Dermis blood vessel endothelial cell (primary cell): ENCODE measurements at regions not wholly inside any gene's neighbourhood (a gene's known extent, or its start where the extent isn't known, plus 50 kb on each side); places are given as distances from the start of the nearest gene placed in this dataset.

ENCODE experiments used
- DNase-seq: peaks from one replicate; pipeline ENCODE4 v3.0.0; 2010

DNA sequence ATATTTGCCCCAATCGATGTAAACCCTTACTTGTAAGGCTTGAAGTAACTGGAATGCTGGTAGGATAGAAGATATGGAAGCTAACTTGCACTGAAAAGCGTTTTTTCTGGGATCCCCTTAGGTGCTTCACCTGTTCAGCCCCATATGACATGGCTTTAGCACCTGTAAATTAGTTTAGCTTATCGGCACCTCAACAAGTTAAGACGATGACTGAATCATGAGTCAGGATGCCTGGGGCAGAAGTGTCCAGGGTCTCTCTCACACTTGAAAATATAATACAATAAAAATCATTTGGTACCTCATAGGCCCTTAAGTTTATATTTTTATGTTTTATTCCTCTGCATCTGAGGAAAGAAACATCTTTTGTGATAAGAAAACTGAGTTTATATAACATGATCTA lies 409.2 kb upstream of the LRRC4C start:
- DNase-seq: no peak

DNA sequence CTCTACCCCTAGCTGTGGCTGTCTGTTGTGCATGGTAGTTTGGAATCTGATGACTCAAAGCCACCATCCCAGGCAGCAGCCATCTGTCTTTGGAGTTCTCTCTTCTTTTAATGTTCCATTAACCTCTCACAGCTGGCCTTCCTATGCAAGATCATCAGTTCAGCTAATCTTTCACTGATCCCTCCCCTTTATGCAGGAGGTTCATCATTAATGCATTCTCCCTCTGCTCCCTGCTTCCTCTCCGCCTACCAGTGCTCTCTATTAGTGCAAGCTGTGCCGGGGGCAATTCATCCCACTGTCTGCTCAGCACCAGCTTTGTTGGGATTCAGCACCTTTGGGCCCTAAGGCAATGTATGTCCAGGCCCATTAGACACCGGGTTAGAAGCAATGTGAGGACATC lies 413.0 kb upstream of the LRRC4C start:
- no peak for DNase-seq

DNA sequence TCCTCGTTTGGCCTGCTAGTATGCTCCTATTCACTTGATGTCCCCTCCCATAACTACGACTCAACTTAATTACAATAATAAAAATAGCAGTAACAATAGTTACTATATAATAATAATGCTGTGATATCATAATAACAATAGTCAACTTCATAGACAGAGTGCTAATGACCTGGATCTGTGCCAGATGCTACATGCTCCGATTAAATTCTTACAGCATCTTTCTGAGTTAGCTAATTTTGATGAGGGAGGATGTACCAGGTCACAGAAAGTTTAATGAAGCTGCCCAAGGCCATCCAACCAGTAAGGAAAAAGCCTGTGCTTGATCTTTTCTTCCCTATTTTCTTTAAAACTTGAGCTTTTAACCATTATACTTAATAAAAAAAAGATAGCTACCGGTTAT lies 413.4 kb upstream of the LRRC4C start:
- DNase-seq: no peak

DNA sequence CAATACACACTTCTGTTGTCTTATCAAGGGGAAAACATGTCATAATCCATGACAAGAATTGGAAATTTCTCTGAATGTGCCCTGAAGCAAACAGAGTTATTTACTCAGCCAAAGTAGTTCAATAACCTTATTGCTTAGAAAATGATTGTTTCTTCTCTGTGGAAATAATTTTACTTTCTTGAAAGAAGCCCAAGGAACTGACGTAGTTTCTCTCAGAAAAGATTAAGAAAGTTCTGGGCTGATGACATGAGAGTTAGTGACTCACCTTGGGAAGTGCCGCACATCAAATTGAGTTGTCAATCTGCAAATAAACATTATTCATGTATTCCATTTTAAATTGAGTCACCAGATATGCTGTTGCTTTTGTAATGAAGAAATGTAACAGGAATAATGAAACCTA lies 418.6 kb upstream of the LRRC4C start:
- no peak for DNase-seq

DNA sequence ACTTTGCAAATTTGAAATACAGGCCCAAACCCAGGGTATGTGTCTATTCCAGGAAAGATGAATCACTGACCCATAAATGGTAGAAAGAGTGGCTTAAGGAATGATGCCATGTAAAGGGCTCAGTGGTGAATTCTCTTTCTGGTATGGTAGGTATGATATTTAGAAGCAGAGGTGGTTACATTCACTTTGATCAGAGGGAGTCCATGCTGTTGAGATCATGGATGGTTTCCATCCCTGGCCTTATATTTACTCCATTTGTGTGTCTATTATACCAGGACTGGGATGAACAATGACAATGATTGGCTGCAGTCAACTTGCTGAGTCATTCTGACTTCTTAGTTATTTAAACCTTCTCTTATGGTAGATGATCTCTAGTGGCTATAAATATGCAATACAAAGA lies 419.8 kb upstream of the LRRC4C start:
- DNase-seq: no peak

DNA sequence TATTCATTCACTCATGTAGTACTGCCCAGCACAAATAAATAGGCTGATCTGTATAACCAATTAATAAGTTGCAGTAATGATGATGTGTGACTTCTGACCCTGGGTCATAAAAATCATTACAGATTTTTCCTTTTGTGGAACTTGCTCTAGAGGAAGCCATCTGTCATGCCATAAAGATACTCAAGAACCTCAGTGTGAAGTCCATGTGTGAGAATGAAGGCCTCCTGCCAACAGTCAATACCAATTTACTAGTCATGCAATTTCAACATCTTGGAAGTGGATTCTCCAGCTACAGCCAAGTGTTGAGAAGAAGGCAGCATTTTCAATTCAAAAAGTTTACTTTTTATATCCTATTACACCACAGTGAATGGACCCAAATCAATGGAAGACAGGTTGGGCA lies 435.6 kb upstream of the LRRC4C start:
- DNase-seq: no peak

DNA sequence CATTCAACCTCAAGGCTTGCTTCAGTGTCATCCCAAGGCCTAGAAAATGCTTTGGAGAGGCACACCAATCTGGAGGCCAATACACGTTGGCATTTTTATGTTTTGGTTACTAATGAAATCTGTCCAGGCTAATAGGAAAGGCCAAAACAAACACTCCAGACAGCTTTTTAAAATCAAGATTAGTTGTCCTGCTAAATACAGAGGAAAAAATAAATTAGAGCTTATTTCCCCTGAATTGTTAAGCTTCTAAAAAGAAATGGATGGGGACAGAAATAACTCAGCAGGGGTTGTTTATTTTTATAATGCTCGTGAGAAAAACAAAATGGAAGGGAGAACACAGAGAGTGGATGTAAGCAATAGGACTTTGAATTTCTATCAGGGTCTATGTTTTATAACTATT lies 438.5 kb upstream of the LRRC4C start:
- no peak for DNase-seq

GRCh38 chr11:41917900-41918299 lies 458.4 kb upstream of the LRRC4C start:
- no peak for DNase-seq

DNA sequence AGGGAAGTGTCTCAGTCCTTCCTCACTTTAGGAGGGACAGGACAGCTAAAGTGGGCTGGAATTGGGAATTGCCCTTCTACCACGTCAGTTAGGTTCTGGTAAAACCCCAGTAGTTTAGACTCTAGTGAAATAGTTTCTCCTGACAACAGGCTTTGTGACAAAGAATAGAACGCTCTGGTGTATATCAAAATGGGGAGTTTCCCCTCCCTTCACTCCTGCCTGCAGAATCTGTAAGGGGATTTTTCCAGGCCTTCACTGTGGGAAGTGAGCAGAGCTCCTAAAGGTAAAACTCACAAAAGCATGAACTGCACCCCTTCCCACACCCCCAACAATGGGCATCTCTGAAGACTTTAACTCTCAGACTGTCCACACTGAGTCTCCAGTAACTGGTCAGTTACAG lies 460.9 kb upstream of the LRRC4C start:
- DNase-seq: no peak

GRCh38 chr11:41921746-41922390 lies 462.4 kb upstream of the LRRC4C start:
- DNase-seq: no peak

GRCh38 chr11:41926339-41926738 lies 466.9 kb upstream of the LRRC4C start:
- no peak for DNase-seq

- no peak for DNase-seq
These were observed 475.8 kb upstream of the LRRC4C start for GRCh38 chr11:41935241-41935640.

GRCh38 chr11:41935795-41936194 lies 476.3 kb upstream of the LRRC4C start:
- DNase-seq: no peak

DNA sequence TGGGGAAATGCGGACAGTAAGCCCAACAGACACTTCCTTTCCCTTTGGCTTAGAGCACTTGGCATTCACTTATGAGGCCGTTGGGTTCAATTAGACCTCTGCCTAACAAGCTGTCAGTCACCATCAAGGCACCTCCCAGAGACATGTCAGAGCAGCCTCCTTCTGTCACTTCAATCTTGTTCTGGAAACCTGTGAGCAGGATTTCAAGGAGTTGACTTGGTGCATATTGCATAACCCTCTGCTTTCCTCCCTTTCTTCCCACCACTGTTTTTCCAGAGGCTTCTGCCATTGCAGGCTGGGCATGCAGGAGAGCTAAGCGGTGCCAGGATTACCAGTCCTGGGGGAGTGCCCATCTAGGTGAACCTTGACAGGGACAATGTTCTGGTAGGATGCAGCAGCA lies 484.2 kb upstream of the LRRC4C start:
- DNase-seq: no peak

DNA sequence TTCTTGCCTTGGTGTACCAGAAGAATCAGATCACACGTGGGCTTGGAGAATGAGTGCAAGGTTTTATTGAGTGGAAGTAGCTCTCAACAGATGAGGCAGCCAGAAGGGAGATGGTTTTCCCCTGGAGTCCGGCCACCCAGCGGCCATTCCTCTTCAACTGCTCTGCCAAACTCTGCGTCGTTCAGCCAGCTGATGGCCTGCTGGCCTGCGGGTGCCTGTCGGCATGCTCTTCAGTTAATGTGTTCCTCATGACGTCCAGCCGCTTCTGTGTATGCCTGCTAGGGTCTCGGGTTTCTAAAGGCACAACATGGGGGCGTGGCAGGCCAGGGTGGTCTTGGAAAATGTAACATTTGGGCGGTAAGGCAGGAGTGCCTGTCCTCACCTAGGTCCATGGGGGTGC lies 487.9 kb upstream of the LRRC4C start:
- no peak for DNase-seq

GRCh38 chr11:41950470-41951143 lies 491.2 kb upstream of the LRRC4C start:
- DNase-seq: no peak

- DNase-seq: no peak
These were observed 494.6 kb upstream of the LRRC4C start for GRCh38 chr11:41954034-41954433.

GRCh38 chr11:41955066-41955465 lies 495.6 kb upstream of the LRRC4C start:
- DNase-seq: no peak

DNA sequence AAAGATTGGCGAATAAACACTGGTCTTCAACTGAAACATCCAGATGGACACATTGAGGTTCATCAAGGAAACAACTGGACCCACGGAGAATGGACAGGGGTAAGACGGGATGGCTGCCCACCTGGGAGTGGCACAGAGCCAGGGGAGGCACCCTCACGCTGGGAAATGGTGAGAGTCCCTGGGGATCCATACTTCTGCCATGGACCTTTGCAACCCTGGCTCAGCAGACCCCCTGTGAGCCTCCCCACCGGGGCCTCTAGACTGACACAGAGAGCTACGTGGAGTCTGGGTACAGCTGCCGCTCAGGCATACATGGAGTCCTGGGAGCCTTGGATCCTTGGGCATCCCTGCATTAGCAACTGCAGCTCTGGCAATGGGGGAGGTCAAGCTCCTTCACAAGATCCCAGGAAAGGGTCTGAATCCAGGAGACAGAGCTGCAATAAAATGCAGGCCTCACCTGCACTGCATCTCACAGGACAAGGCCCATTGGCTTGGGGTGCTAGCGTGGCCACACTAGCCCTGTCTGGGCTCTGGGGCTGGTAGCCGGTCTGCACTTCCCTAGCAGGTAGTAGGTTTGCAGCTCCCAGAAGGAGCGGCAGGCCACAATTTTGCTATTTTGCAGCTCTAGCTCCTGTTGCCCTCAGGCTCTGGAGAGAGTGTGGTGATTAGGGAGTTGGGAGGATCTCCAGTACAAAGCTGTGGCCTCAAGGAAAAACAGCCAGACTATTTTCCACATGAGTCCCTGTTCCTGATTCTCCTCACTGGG lies 496.4 kb upstream of the LRRC4C start:
- DNase-seq: no peak

DNA sequence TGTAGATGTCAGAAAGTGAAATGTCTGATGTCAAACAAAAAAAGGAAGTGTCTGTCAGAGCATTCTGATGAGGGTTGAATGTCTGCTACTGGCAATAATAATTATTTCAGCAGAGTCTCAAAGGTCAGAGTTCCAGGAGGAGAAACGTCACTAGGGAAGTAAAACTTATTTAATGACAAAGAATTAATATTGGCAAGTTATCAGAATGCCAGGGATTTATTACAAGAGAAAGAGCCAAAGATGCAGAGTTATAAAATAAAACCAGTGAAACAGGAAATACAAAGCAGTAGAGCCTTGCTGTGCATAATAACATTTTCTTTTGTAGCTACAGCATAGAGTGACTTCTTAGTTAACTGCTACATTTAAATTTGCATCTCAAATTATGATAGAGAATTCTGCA lies 504.0 kb upstream of the LRRC4C start:
- no peak for DNase-seq

- no peak for DNase-seq
These were observed 511.2 kb upstream of the LRRC4C start for GRCh38 chr11:41970681-41971080.

DNA sequence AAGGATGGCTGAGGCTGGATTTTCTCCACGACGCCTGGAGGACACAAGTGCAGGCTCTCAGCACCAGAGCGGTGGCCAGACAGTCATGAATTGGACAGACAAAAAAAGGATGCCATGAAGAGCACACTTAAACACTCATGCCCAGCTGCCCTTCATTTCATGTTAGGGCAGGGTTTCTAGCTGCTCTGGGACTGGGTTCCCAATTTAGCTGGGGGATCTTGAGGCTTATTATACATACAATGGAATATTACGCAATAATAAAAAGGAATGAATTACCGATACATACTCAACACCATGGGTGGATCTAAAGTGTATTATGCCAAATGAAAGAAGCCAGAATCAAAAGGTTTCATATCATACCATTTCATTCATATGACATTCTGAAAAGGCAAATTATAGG lies 512.1 kb upstream of the LRRC4C start:
- DNase-seq: no peak

GRCh38 chr11:41978945-41979344 lies 519.5 kb upstream of the LRRC4C start:
- DNase-seq: no peak

GRCh38 chr11:41980741-41981140 lies 521.3 kb upstream of the LRRC4C start:
- DNase-seq: no peak
